Endothelial cell of umbilical vein (primary cell): ENCODE measurements at regions not wholly inside any gene's neighbourhood (a gene's known extent, or its start where the extent isn't known, plus 50 kb on each side); places are given as distances from the start of the nearest gene placed in this dataset.

Experiments used
- BruUV-seq: library from RNA; stranded (reverse); fragments of 400-500 nt; replicated peaks from 2 replicates; lab custom pipeline; 2021; lab: Mats Ljungman, UMichigan
- CTCF ChIA-PET: fragments of 300-600, 350-600 bp; sonication (Branson Sonifier 250); formaldehyde crosslinking; loops from one replicate; lab custom pipeline; 2021; ENCODE audit warnings: antibody characterized with exemption, inconsistent platforms; lab: Charles Lee
- POLR2A ChIA-PET: fragments of 300-600, 350-600 bp; sonication (Branson Sonifier 250); formaldehyde crosslinking; loops from one replicate; lab custom pipeline; 2021; ENCODE audit warnings: antibody characterized with exemption, inconsistent platforms; lab: Charles Lee
- DNase-seq: peaks from one replicate; pipeline ENCODE4 v3.0.0-alpha.2; 2011; ENCODE audit warnings: low read depth, low spot score
- FAIRE-seq: peaks from 2 replicates; lab custom pipeline; 2011; peaks lifted over from hg19 to GRCh38; lab: Jason Lieb, UNC
- H2AFZ ChIP-seq: 2 replicates; pipeline ENCODE4 v1.6.0; 2012; ENCODE audit warnings: low read depth, low read length, control low read depth, inconsistent platforms
- H3K27ac ChIP-seq: 2 replicates; pipeline ENCODE4 v1.5.1; 2011; ENCODE audit warnings: low read depth, mild to moderate bottlenecking, control low read depth, low read length, moderate library complexity; ENCODE audit not compliant: insufficient read depth
- H3K27me3 ChIP-seq, 2 experiments: 2 replicates each; pipeline versions ENCODE4 v1.6.0 to v1.6.1; 2011; ENCODE audit warnings: low read length in 2 of 2, mixed read lengths in 1 of 2; ENCODE audit not compliant: control insufficient read depth in 2 of 2, insufficient read depth in 2 of 2
- H3K36me3 ChIP-seq, 2 experiments: 2 replicates in 1 of 2; 3 replicates in 1 of 2; pipeline ENCODE4 v1.5.1; 2011; ENCODE audit warnings: low read length in 2 of 2, mild to moderate bottlenecking in 1 of 2, moderate library complexity in 1 of 2; ENCODE audit not compliant: control insufficient read depth in 2 of 2, insufficient read depth in 2 of 2; ENCODE audit errors: extremely low read depth in 1 of 2
- H3K4me1 ChIP-seq: 3 replicates; pipeline ENCODE4 v1.5.1; 2011; ENCODE audit warnings: mild to moderate bottlenecking, low read length; ENCODE audit not compliant: control insufficient read depth, insufficient read depth; ENCODE audit errors: extremely low read depth
- H3K4me2 ChIP-seq: 2 replicates; pipeline ENCODE4 v1.6.1; 2011; ENCODE audit warnings: low read length, control low read depth, mixed read lengths; ENCODE audit not compliant: insufficient read depth
- H3K4me3 ChIP-seq, 3 experiments: fragments of 200-600 bp in 1 of 3; sonication (generic), shearing (Covaris generic) in 1 of 3; replicated peaks in 1 of 3; 2 replicates each; pipeline ENCODE4 v1.5.1; 2011 to 2016; ENCODE audit warnings: control low read depth in 3 of 3, low read length in 3 of 3, mild to moderate bottlenecking in 2 of 3, inconsistent platforms in 1 of 3, low read depth in 1 of 3, moderate library complexity in 1 of 3; ENCODE audit not compliant: insufficient read depth in 1 of 3
- H3K79me2 ChIP-seq: 2 replicates; pipeline ENCODE4 v1.6.0; 2012; ENCODE audit warnings: low read length, inconsistent platforms; ENCODE audit not compliant: control insufficient read depth, insufficient read depth
- H3K9ac ChIP-seq: replicated peaks from 2 replicates; pipeline ENCODE3; 2011; ENCODE audit warnings: low read length, control low read depth; ENCODE audit not compliant: insufficient read depth; ENCODE audit errors: extremely low read depth
- H3K9me1 ChIP-seq: replicated peaks from 3 replicates; pipeline ENCODE4 v1.6.0; 2011; ENCODE audit warnings: mild to moderate bottlenecking, low read length; ENCODE audit not compliant: control insufficient read depth, insufficient read depth; ENCODE audit errors: extremely low read depth
- H3K9me3 ChIP-seq: replicated peaks from 2 replicates; pipeline ENCODE4 v1.5.1; 2012; ENCODE audit warnings: low read length, inconsistent platforms; ENCODE audit not compliant: control insufficient read depth, insufficient read depth
- H4K20me1 ChIP-seq: replicated peaks from 2 replicates; pipeline ENCODE3; 2011; ENCODE audit warnings: mild to moderate bottlenecking, low read length; ENCODE audit not compliant: control insufficient read depth, insufficient read depth; ENCODE audit errors: extremely low read depth
- EZH2 ChIP-seq: IDR thresholded peaks from 2 replicates; pipeline ENCODE4 v1.6.1; 2012; ENCODE audit warnings: borderline replicate concordance, low read depth, mild to moderate bottlenecking, moderate library complexity, low read length, inconsistent platforms; ENCODE audit not compliant: severe bottlenecking
- FOS ChIP-seq: IDR thresholded peaks from 2 replicates; pipeline ENCODE4 v1.6.1; 2011; ENCODE audit warnings: mild to moderate bottlenecking, low read length, moderate library complexity, borderline replicate concordance; ENCODE audit not compliant: insufficient read depth
- GATA2 ChIP-seq: IDR thresholded peaks from 2 replicates; pipeline ENCODE4 v1.7.0; 2011; ENCODE audit warnings: low read depth, mild to moderate bottlenecking, moderate library complexity, mixed read lengths, low read length; ENCODE audit not compliant: insufficient read length, insufficient read depth
- JUN ChIP-seq: IDR thresholded peaks from 2 replicates; pipeline ENCODE4 v1.6.1; 2011; ENCODE audit warnings: borderline replicate concordance, low read depth; ENCODE audit not compliant: insufficient read length, insufficient read depth
- MAX ChIP-seq: IDR thresholded peaks from 2 replicates; pipeline ENCODE4 v1.6.1; 2011; ENCODE audit not compliant: insufficient read depth, insufficient read length
- MYC ChIP-seq: IDR thresholded peaks from one replicate; pipeline ENCODE4 v1.6.1; 2011; ENCODE audit warnings: mild to moderate bottlenecking, low read depth, low read length
- POLR2A ChIP-seq: IDR thresholded peaks from 2 replicates; pipeline ENCODE4 v1.6.1; 2012; ENCODE audit warnings: low read depth, mild to moderate bottlenecking, control low read depth, low read length
- POLR2AphosphoS5 ChIP-seq: IDR thresholded peaks from 2 replicates; pipeline ENCODE4 v1.6.1; 2012; ENCODE audit warnings: low read depth, mild to moderate bottlenecking, control low read depth, low read length, moderate library complexity; ENCODE audit not compliant: insufficient read depth
- dilution Hi-C: fragments of 300-500 bp; cut with MboI; formaldehyde crosslinking; loops from one replicate; pipeline ENCODE4 v1.15.0; 2019; ENCODE audit warnings: low sequenced_read_pairs; ENCODE audit not compliant: extremely low pct_ligation_motif_present
- intact Hi-C: fragments of 100-400 bp; cut with micrococcal nuclease; formaldehyde crosslinking; loops from one replicate; pipeline ENCODE4 v1.10.0; 2022
- TF ChIP-seq, protein P1 (sequence below), 2 donors: IDR thresholded peaks; 1 replicate in 1 of 2; 2 replicates in 1 of 2; pipeline ENCODE4 v1.5.1; 2011; ENCODE audit warnings: low read length in 2 of 2, mild to moderate bottlenecking in 2 of 2, moderate library complexity in 2 of 2, control low read depth in 1 of 2, inconsistent platforms in 1 of 2, low read depth in 1 of 2; ENCODE audit not compliant: insufficient read depth in 1 of 2; ENCODE audit errors: extremely low read depth in 1 of 2

- Histone ChIP-seq H3K4me1 (no peaks in the 10 kb centered on the region), H3K79me2 (no peaks in the 10 kb centered on the region), H3K27ac (no peak overlapping the region), H4K20me1 (no peaks in the 10 kb centered on the region), H3K9ac (no peak overlapping the region), H3K9me3 (no peaks in the 10 kb centered on the region), H2AFZ (no peak overlapping the region), H3K36me3 (no peaks in the 10 kb centered on the region), H3K27me3 (peaks cover 0 to 3% of the 10 kb centered on the region in 2 experiments), H3K4me2 (no peak overlapping the region), H3K4me3 (no peak overlapping the region), H3K9me1 (no peaks in the 10 kb centered on the region)
- no peak for TF ChIP-seq GATA2
- no peak for TF ChIP-seq MYC
- no peak for TF ChIP-seq POLR2AphosphoS5
- TF ChIP-seq MAX, result no peak
- no peak for TF ChIP-seq FOS
- TF ChIP-seq, protein P1, sequence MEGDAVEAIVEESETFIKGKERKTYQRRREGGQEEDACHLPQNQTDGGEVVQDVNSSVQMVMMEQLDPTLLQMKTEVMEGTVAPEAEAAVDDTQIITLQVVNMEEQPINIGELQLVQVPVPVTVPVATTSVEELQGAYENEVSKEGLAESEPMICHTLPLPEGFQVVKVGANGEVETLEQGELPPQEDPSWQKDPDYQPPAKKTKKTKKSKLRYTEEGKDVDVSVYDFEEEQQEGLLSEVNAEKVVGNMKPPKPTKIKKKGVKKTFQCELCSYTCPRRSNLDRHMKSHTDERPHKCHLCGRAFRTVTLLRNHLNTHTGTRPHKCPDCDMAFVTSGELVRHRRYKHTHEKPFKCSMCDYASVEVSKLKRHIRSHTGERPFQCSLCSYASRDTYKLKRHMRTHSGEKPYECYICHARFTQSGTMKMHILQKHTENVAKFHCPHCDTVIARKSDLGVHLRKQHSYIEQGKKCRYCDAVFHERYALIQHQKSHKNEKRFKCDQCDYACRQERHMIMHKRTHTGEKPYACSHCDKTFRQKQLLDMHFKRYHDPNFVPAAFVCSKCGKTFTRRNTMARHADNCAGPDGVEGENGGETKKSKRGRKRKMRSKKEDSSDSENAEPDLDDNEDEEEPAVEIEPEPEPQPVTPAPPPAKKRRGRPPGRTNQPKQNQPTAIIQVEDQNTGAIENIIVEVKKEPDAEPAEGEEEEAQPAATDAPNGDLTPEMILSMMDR (IDR thresholded peaks at IDR 0.05; ENCODE audit: extremely low read depth in 1 of 2, insufficient read depth in 1 of 2, low read depth in 1 of 2, low read length in 2 of 2), result no peak
- TF ChIP-seq EZH2, result no peak
- no peak for TF ChIP-seq POLR2A
- TF ChIP-seq JUN, result no peak
- ChIA-PET POLR2A (no interaction called here), CTCF (interaction anchor here (1.2 to 1.5 kb wide), 3 partner anchors 95 to 142 kb away, joined by 3 read pairs; no protein-coding TSS in a partner anchor)
- BruUV-seq, result no TSS peak
- intact Hi-C loops (no loop called here), dilution Hi-C loops (no loop called here)
- FAIRE-seq, result no peak
- no peak for DNase-seq
Observed at GRCh38 chr7:58316-58715, 134.1 kb upstream of the FAM20C start.
